Right kidney (tissue), 1 donor: ENCODE measurements at regions not wholly inside any gene's neighbourhood (a gene's known extent, or its start where the extent isn't known, plus 50 kb on each side); places are given as distances from the start of the nearest gene placed in this dataset.
"Not testable (repeated sequence)": the region's sequence is repeated elsewhere in the genome, so short reads cannot be mapped to it uniquely, and the experiment has no call there.

Experiments
- DNase-seq: peaks from one replicate; pipeline ENCODE4 v3.0.0-alpha.2; 2016

DNA sequence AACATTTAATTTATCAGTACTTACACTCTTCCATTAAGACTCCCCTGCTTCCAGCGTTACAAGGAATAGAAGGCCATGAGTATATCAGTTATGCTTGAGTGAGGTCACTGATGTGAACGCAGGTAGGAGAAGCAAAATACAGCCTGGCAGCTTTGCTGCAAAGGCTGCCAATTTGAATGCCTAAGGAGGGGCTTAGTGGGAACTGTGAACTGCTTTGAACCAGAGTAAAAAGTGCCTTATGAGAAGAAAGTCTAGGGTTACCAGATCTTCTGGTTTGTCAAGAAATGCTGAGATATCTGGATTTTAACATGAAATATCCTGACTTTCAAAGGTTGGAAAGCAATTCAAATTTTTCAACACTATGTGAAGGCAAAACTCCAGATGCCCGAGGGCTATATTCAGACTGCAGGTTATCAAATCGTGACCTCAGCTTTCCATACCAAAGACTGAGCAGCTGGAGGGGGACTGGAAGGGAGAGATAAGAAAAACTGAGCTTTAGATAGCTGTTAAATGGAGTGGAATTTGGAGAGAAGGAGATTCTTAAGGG, 446.3 kb upstream of the NECTIN3 start:
- DNase-seq = no peak

DNA sequence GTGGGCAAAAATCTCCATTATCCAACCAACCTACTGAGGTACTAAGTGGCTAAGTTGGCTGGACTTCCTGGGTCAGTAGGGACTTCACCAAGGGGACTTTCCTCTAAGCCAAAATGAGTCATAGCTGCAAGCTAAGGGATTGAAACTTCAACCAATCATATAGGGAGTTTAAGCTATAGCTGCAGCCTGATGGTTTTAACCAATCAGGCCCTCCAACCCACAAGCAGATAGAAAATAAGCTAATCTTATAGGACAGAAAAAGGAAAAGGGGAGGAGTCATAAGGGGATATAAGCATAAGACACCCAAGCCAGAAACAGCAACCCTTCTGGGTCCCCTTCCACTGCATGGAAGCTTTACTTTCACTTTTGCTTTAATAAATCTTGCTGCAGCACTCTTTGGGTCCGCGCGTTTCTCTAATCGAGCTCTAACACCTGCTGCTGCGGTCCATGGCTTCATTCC, 444.9 kb upstream of the NECTIN3 start:
- not testable (repeated sequence) for DNase-seq

DNA sequence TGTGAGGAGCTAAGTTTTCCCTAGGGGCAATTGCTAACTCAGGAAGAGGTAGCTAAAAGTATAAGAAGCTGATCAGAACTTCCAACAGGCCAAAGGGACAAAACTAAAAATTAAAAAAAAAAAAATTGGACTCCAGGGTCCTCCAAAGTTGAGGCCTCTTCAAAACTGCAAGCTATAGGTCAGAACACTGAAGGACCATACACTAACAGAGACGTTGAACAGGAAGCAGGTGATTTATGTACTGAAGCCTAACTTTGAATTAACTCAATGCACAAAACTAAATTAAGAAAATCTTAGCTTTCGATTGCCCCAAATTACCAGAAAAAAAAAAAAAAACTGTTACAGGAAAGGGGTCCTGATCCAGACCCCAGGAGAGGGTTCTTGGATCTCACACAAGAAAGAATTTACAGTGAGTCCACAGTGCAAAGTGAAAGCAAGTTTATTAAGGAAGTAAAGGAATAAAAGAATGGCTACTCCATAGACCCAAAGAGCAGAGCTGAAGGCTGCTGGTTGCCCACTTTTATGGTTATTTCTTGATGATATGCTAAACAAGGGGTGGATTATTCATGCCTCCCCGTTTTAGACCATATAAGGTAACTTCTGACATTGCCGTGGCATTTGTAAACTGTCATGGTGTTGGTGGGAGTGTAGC, 442.8 kb upstream of the NECTIN3 start:
- no peak for DNase-seq

DNA sequence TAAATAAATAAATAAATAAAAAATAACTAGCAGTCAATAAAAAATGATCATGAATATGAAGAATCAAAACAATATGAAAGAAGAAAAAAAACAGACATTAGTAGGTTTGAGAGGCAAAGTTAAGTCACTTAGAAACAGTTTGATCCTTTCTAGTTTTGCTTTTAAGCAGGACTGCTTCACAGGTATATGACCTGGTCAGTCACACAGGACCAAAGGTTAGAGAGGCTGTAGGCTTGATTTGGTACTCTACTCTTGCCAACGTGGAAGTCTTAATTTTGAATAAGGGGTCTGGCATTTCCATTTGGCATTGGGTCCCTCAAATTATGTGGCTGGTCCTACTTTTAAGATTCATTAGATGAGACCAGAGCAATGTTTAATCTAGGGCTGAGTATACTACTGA, 441.7 kb upstream of the NECTIN3 start:
- no peak for DNase-seq

DNA sequence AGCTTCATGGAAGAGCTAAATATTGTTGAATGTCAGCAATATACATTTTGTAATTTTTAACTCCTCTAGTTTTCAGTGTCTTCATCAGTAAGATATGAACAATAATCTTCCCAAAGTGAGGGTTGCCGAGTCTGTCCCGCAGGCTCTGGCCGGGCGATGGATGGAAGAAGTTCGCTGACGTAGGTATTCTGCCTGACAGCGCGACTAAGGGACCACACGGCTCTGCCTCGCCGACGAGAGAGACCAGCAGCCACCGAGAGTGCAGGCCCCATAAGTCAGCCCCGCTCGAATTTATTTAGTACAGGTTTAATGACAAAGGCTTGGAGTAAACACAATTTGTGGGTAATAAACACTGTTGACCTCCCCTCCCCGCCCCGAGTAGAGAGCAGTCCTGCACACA, 427.4 kb upstream of the NECTIN3 start:
- no peak for DNase-seq

DNA sequence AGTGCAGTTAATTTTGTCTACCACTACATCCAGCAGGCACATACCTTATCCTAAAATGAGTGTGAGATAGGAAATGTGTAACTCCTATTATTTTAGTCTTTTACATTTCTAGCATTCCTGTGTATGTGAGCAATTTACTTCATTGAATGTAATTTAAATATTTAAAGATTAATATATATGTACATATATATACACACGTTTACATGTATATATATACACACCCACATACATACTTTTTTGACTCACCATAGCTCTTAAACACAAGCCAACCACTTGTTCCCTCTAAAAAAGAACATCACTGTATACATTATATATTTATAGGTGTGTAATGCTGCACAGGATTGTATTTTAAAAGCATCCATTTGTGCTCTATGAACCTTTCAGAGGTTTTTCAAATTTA, 425.6 kb upstream of the NECTIN3 start:
- DNase-seq = no peak

DNA sequence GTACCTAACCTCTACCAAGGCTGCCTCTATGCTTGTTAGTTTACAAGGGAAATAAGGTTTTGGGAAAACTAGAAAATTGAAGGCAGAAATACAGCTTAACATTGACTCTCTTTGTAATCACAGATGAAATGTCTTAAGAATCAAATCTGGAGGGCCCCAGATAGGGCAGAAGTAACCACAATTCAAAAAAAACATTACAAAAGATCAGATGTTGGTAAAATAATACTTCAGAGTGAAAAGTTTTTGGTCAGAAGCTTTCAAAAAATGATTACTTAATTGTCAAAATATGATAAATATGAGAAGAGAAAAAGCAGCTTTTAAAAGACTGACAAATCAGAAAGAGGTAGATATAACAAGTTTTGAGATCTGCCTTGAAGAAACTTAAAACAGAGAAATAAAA, 425.1 kb upstream of the NECTIN3 start:
- DNase-seq = no peak

DNA sequence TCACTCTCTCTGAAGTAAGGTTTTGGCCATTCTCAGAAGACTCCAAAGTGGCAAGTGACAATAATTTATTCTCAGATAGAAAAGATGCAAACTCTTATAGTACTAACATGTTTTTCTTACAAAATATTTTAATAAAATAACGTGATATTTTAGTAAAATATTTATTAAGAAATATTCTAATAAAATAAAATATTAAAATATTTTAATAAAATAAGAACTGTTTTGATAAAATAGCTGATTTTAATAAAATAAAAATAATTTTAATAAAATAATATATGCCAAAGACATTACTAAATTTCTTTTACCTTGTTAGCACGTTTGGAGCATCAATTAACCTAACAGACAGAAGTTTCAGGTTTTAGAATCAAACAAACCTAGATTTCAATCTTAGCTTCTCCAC, 424.0 kb upstream of the NECTIN3 start:
- no peak for DNase-seq

DNA sequence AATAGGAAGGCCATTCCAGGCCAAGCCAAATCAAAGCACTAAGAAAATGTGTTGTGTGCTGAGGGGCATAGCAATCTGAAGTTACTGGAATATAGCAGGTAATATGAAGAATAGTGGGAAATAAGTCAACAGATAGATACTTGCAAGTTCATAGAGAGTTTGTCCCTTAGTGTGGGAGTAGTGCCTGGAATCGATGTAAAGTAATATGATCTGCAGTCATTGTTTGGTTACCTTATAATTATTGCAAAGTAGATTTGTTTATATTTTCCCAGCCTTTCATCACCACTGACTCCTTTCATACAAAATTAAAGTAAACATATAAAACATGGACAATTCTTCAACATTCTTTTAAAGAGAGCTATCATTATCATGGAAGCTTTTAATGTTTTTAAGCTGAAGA, 420.9 kb upstream of the NECTIN3 start:
- no peak for DNase-seq

DNA sequence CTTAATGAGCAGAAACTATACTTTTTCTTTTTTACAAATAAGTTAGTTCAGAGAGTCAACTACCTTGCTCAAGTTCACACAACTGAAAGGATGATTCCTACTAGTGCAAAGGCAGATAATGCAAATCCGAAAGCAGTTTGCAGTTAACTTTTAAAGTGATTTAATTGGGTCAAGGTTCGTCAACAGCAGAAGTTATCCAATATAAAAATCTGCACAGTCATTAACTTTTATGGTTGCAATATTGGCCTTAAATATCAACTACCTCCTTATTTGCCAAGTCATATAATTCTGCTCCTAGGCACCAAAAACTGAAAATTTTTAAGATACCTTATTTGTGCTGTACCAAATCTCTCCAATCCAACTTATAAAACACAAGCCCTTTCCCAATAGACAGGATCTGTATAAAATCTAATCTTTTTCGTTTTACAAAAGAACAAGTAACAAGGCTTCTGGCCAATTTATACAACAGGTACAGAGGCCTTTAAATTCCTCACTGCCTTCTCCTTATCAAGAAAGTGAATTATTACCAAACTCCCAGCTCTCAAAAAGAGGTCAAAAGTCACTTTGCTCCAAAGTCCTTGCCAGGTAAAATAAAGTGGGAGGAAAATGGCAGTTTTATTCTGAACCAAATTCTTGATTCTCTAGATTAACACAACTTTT, 416.6 kb upstream of the NECTIN3 start:
- DNase-seq = no peak

DNA sequence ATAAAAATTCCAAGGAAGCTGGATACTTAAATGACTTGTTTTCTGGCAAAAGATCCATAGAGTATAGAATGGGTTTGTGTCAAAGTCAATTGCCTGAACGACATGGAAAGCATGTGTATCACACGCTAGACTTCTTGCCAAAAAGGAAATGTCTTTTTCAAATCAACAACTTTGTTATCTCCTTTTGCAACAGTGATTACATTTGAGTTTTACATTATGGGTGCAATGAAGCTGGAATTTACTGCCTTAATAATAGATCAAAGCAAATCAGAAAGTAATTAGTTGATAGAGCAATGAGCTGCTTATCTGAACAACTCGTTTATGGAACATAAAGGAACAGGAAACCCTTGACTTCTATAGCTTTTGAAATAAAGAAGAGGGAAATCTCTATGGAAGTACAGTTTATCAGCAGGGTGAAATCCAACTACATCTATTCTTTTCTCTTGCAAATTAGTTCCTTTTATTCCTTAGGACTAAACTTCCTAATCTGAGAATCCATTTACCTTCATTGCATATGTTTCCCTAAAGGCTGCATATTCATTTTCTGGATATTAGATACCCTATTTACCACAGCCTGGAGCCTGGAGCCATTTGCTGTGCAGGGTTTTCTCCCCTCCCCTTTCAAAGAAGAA, 415.1 kb upstream of the NECTIN3 start:
- no peak for DNase-seq

DNA sequence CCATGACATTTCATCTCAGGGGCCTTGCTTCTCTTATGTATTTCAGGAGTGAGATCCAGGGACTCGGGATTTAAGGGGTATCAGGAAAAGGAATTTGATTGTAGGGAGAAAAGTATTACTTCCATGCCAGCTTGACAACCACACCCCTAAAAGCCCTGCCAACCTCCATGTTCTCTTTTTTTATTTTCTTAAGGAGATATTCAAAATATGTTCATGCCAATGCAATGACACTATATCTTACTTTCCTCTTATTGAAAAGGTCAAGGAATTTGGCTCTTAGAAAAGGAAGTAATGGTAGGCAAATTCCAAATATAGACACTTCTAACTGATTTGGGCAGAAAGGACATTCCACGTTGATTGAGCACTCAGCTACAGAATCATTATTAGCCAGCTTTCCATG, 407.5 kb upstream of the NECTIN3 start:
- no peak for DNase-seq

DNA sequence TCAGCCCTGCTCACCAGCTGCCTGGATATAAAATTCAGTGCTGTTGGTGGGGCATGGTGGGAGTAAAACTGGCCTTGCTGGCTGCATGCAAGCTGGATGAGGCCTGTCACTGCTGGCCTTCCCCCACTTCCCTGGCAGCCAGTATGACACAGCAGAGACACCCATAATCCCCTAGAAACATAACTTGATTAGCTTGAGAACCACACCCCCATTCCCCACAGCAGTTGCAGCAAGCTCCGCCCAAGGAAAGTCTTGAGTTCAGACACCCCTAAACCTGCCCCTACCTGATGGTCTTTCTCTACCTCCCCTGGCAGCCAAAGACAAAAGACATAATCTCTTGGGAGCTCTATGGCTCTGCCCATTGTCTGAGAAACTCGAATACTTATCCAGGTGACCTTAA, 405.1 kb upstream of the NECTIN3 start:
- DNase-seq = no peak

DNA sequence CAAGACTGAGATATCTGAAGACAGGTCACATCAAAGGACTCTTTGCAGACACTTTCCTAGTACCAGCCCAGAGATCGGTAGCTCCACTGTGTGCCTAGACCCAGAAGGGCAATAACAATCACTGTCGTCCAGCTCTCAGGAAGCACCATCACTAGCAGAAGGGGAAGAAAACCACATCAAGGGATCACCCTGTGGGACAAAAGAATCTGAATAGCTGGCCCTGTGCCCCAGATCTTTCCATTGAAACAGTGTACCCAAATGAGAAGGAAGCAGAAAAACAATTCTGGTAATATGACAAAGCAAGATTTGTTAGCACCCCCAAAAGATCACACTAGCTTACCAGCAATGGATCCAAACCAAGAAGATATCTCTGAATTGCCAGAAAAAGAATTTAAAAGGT, 404.4 kb upstream of the NECTIN3 start:
- DNase-seq = no peak

DNA sequence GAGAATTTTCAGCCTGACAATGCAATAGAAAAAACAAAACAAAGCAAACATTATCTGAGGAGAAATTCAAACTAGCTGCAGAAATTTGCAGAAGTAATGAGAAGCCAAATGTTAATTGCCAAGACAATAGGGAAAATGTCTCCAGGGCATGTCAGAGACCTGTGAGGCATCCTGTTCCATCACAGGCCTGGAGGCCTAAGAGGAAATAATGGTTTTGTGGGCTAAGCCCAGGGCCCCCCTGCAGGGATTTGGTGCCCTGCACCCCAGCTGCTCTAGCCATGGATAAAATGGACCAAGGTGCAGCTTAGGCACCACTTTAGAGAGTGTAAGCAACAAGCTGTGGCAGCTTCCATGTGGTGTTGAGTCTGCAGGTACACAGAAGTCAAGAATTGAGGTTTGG, 401.2 kb upstream of the NECTIN3 start:
- DNase-seq = no peak

DNA sequence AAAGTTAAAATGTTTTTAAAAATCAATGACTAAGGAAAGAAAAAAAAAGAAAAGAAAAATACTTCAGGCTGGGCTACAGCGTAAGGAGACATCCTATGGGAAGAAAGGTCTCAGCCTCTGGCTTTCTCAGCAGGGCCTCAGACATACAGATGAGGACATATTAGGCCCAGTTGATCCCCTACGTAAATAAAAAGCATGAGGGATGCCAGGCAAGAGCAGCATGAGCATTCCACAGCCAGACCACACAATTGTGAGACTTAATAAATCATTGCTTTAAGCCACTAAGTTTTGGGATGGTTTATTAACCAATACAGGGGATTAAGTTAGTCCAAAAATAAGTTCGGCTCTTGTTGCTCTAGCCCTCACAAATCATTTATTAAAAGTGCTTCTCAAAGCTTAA, 394.1 kb upstream of the NECTIN3 start:
- DNase-seq = no peak

DNA sequence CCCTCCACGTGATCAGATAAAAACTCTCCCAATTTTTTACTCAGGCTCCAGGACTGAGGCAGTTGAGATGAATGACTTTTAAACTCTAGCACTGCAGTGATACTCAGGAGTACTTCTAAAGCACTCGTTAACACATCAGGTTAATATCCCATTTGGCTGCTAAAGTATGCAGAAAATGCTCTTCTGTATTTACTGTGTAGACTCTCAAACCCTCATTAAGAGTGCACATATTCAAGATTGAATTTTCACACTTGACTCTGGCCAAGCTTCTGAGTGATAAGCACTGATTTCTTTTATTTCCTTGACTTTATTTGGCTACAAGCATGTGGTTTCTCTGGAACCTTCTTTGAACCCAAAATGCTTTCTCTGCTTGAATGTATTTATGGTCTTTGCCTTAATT, 392.3 kb upstream of the NECTIN3 start:
- DNase-seq = no peak

DNA sequence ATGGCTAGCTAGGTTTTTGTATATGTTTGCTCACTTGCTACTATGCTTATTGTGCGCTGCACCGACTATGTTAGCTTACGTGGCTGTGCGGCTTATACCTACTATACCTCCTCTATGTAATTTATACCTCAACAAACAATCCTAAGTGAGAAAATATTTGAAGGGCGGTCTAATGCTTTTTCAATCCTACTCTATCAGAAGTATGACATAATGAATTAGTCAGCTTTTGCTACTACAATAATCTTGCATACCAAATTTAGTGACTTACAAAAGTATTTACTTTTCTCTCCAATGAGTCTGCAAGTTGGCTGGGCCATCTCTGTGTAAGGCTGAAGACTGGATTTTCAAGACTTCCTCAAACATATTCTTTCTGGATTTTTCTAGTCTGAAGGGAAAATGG, 391.2 kb upstream of the NECTIN3 start:
- no peak for DNase-seq

DNA sequence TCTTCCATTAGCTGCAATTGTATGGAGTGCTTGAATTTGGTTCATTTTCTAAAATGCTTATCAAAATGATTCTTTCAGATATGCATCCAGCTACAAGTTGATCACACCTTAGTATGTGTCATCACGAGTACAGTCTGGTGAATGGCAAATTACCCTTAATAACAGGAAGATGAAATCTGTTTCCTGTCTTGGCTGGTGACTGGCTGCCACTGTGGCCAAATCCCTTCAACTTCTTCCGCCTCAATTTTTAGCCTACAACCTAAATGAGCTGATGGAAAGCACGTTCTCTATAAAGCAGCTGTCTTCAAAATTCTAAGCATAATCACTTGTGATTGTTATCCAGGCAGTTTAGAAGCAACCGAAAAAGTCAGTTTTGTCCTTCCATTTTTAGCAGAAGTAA, 387.1 kb upstream of the NECTIN3 start:
- no peak for DNase-seq

DNA sequence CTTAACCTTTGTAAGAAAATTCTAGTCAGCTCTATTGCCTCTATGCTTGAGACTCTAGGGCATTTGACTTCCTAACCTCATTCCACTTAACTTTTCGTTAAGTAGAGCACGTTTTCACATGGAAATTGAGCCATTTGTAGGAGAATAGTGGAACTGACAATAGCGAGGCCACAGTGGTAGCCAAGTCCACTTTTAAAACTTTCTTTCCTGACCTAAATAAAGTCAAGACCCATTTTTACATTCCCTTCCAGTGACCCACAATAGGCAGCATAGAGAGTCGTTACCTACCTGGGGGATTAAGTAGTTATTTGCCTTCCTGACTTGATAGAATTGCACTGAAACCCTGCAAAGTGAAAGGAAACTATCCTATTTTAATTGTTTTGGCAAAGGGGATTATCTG, 386.0 kb upstream of the NECTIN3 start:
- DNase-seq = no peak

DNA sequence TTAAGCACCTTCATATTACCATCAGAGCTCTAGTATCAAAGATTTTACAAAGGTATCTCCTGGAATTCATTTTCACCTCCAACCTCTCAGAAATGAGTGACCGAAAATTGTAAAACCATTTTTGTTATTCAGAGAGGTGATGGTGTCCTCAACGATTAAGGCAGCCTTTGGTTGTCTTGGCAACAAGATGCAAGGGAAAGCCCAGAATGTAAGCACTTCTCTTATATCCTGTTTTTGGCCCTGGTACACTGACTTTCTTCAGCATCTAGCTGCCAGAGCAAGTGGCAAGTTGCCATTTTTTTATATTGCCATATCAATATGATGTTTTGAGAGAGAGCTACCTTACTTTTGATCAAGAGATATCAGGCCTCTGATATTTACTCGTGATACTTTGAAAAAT, 384.9 kb upstream of the NECTIN3 start:
- DNase-seq = no peak

DNA sequence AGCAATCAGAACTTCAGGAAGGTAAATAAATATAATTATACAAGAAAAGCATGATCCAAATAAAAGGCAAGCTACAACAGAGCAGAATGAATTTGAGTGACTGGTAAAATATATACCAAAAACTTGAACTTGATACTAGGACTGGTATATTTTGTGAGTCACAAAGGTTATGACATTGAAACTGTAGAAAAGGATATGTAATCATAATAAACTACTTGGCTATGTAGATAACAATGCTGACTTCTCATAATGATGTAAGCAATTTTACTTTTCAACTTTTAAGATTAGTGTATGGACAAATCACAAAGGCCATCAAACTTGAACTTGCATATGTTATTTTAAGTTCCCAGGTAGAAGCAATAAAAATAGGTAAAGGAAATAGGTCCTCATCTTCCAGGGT, 384.5 kb upstream of the NECTIN3 start:
- no peak for DNase-seq

DNA sequence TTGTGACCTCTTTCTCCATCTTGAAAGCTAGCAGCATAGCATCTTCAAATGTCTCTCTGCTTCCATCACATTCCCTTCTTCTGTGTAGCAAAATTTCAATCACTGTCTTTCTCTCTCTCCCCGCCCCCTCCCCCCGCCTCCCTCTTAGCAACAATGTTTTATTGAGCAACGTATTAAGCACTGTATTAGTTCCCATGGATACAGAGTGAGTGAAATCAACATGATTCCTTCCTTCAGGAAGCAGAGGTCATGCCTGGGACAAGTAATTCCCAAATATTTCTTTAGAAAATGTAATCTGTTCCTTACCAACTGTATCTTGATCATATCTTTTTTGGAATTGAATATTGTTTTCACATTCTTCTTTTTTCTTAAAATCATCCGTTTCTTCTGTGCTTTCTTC, 373.7 kb upstream of the NECTIN3 start:
- no peak for DNase-seq

DNA sequence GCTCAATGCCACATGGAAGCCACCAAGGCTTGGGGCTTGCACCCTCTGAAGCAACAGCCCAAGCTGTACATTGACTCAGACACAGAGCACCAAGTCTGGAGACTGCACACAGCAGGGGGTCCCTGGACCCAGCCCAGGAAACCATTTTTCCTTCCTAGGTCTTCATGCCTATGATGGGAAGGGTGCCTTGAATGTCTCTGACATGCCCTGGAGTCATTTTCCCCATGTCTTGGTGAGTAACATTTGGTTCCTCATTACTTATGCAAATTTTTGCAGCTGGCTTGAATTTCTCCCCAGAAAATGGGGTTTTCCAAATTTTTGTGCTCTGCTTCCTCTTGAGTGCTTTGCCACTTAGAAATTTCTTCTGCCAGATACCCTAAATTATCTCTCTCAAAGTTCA, 367.3 kb upstream of the NECTIN3 start:
- DNase-seq = not testable (repeated sequence)
